HEK293 (cell line): ENCODE measurements at regions not wholly inside any gene's neighbourhood (a gene's known extent, or its start where the extent isn't known, plus 50 kb on each side); places are given as distances from the start of the nearest gene placed in this dataset.

ENCODE experiments used
- CTCF ChIA-PET: fragments of 350-600 bp; formaldehyde crosslinking; extraction: SDS; loops from one replicate; lab custom pipeline; 2021; ENCODE audit warnings: antibody characterized with exemption; lab: Yijun Ruan, JAX
- POLR2A ChIA-PET: fragments of 300-600 bp; formaldehyde crosslinking; extraction: SDS; loops from one replicate; lab custom pipeline; 2020; ENCODE audit warnings: antibody characterized with exemption, inconsistent platforms; lab: Yijun Ruan, JAX
- H3K27ac ChIP-seq: fragments of 200-500 bp; sonication (Bioruptor generic); 2 replicates; pipeline ENCODE4 v1.5.1; 2014; ENCODE audit warnings: low read depth, low read length, control low read depth, inconsistent platforms; ENCODE audit errors: extremely low read depth
- H3K36me3 ChIP-seq, 2 experiments: fragments of 200-500 bp in 1 of 2; sonication (Bioruptor generic) in 1 of 2; 1 replicate in 1 of 2; 2 replicates in 1 of 2; pipeline ENCODE4 v1.5.1; 2014 to 2017; ENCODE audit warnings: inconsistent platforms in 2 of 2, low read length in 2 of 2; ENCODE audit not compliant: control insufficient read depth in 2 of 2, insufficient read depth in 1 of 2
- H3K4me1 ChIP-seq: fragments of 200-500 bp; sonication (Bioruptor generic); 2 replicates; pipeline ENCODE4 v1.5.1; 2014; ENCODE audit warnings: mild to moderate bottlenecking, low read length, inconsistent platforms; ENCODE audit not compliant: control insufficient read depth, insufficient read depth
- H3K4me3 ChIP-seq: 2 replicates; pipeline ENCODE4 v1.5.1; 2011; ENCODE audit warnings: low read depth, mild to moderate bottlenecking, control low read depth, low read length, moderate library complexity
- H3K9me3 ChIP-seq: fragments of 200-500 bp; sonication (Bioruptor generic); 2 replicates; pipeline ENCODE4 v1.5.1; 2014; ENCODE audit warnings: low read depth, low read length, inconsistent platforms; ENCODE audit not compliant: control insufficient read depth, insufficient read depth
- AEBP2 ChIP-seq: fragments of 450-650 bp; formaldehyde crosslinking; IDR thresholded peaks from 2 replicates; pipeline ENCODE4 v1.5.1; 2016; ENCODE audit warnings: missing biosample characterization, missing genetic modification characterization, borderline replicate concordance
- BCL11B ChIP-seq: fragments of 450-650 bp; formaldehyde crosslinking; IDR thresholded peaks from 2 replicates; pipeline ENCODE4 v1.5.1; 2016; ENCODE audit warnings: low read depth, missing biosample characterization, missing genetic modification characterization
- HOXC10 ChIP-seq: sonication (generic); formaldehyde crosslinking; IDR thresholded peaks from 2 replicates; pipeline ENCODE4 v1.8.1; 2023; ENCODE audit warnings: mild to moderate bottlenecking, missing genetic modification reagents
- ZBTB1 ChIP-seq: fragments of 450-650 bp; formaldehyde crosslinking; IDR thresholded peaks from 2 replicates; pipeline ENCODE4 v1.5.1; 2016; ENCODE audit warnings: missing biosample characterization, missing genetic modification characterization
- ZFP3 ChIP-seq: fragments of 450-650 bp; formaldehyde crosslinking; IDR thresholded peaks from 2 replicates; pipeline ENCODE4 v1.5.1; 2016; ENCODE audit warnings: low read depth, missing biosample characterization, missing genetic modification characterization
- ZIC2 ChIP-seq: fragments of 450-650 bp; formaldehyde crosslinking; IDR thresholded peaks from 2 replicates; pipeline ENCODE4 v1.5.1; 2016; ENCODE audit warnings: missing biosample characterization, missing genetic modification characterization
- ZNF114 ChIP-seq: fragments of 450-650 bp; formaldehyde crosslinking; IDR thresholded peaks from 2 replicates; pipeline ENCODE4 v1.5.0; 2017; ENCODE audit warnings: missing biosample characterization, missing genetic modification characterization
- ZNF121 ChIP-seq: fragments of 450-650 bp; formaldehyde crosslinking; IDR thresholded peaks from 2 replicates; pipeline ENCODE4 v1.5.1; 2016; ENCODE audit warnings: missing biosample characterization, missing genetic modification characterization
- ZNF133 ChIP-seq: fragments of 450-650 bp; formaldehyde crosslinking; IDR thresholded peaks from 2 replicates; pipeline ENCODE4 v1.5.1; 2016; ENCODE audit warnings: missing biosample characterization, missing genetic modification characterization
- ZNF140 ChIP-seq: fragments of 450-650 bp; formaldehyde crosslinking; IDR thresholded peaks from 2 replicates; pipeline ENCODE4 v1.5.1; 2016; ENCODE audit warnings: missing biosample characterization, missing genetic modification characterization
- ZNF155 ChIP-seq: fragments of 450-650 bp; formaldehyde crosslinking; IDR thresholded peaks from 2 replicates; pipeline ENCODE4 v1.5.1; 2016; ENCODE audit warnings: missing biosample characterization, missing genetic modification characterization
- ZNF184 ChIP-seq: fragments of 450-650 bp; IDR thresholded peaks from 2 replicates; pipeline ENCODE4 v1.5.1; 2018; ENCODE audit warnings: missing biosample characterization, mild to moderate bottlenecking, missing genetic modification characterization
- ZNF19 ChIP-seq: fragments of 450-650 bp; formaldehyde crosslinking; IDR thresholded peaks from 2 replicates; pipeline ENCODE4; 2016; ENCODE audit warnings: missing biosample characterization, missing genetic modification characterization, low read depth
- ZNF404 ChIP-seq: fragments of 450-650 bp; formaldehyde crosslinking; IDR thresholded peaks from 2 replicates; pipeline ENCODE4 v1.5.1; 2017; ENCODE audit warnings: missing biosample characterization, missing genetic modification characterization
- ZNF416 ChIP-seq: fragments of 450-650 bp; formaldehyde crosslinking; IDR thresholded peaks from 2 replicates; pipeline ENCODE4 v1.5.1; 2016; ENCODE audit warnings: missing biosample characterization, missing genetic modification characterization
- ZNF48 ChIP-seq: fragments of 450-650 bp; formaldehyde crosslinking; IDR thresholded peaks from 2 replicates; pipeline ENCODE4 v1.5.1; 2016; ENCODE audit warnings: missing biosample characterization, missing genetic modification characterization
- ZNF514 ChIP-seq: fragments of 450-650 bp; formaldehyde crosslinking; IDR thresholded peaks from 2 replicates; pipeline ENCODE4 v1.5.1; 2016; ENCODE audit warnings: missing biosample characterization, missing genetic modification characterization
- ZNF529 ChIP-seq: fragments of 450-650 bp; formaldehyde crosslinking; IDR thresholded peaks from 2 replicates; pipeline ENCODE4 v1.5.1; 2017; ENCODE audit warnings: missing genetic modification characterization, missing biosample characterization; ENCODE audit not compliant: insufficient replicate concordance
- ZNF549 ChIP-seq: fragments of 450-650 bp; IDR thresholded peaks from 2 replicates; pipeline ENCODE4 v1.5.1; 2018; ENCODE audit warnings: missing biosample characterization, missing genetic modification characterization, mild to moderate bottlenecking, inconsistent platforms, moderate library complexity
- ZNF670 ChIP-seq: fragments of 450-650 bp; formaldehyde crosslinking; IDR thresholded peaks from 2 replicates; pipeline ENCODE4 v1.5.1; 2016; ENCODE audit warnings: missing biosample characterization, missing genetic modification characterization, low read depth
- ZNF692 ChIP-seq: fragments of 450-650 bp; formaldehyde crosslinking; IDR thresholded peaks from 2 replicates; pipeline ENCODE4 v1.5.1; 2016; ENCODE audit warnings: missing biosample characterization, missing genetic modification characterization
- ZNF701 ChIP-seq: fragments of 450-650 bp; formaldehyde crosslinking; IDR thresholded peaks from 2 replicates; pipeline ENCODE4 v1.5.1; 2016; ENCODE audit warnings: missing biosample characterization, missing genetic modification characterization
- ZNF747 ChIP-seq: fragments of 450-650 bp; formaldehyde crosslinking; IDR thresholded peaks from 2 replicates; pipeline ENCODE4 v1.5.1; 2016; ENCODE audit warnings: missing biosample characterization, missing genetic modification characterization
- ZSCAN18 ChIP-seq: fragments of 450-650 bp; formaldehyde crosslinking; IDR thresholded peaks from 2 replicates; pipeline ENCODE4 v1.5.1; 2016; ENCODE audit warnings: missing biosample characterization, missing genetic modification characterization
- ZSCAN23 ChIP-seq: fragments of 450-650 bp; formaldehyde crosslinking; IDR thresholded peaks from 2 replicates; pipeline ENCODE4 v1.5.1; 2016; ENCODE audit warnings: missing biosample characterization, missing genetic modification characterization
- ZSCAN4 ChIP-seq: fragments of 450-650 bp; formaldehyde crosslinking; IDR thresholded peaks from 2 replicates; pipeline ENCODE4 v1.5.1; 2017; ENCODE audit warnings: missing biosample characterization, missing genetic modification characterization
- ZXDB ChIP-seq: fragments of 450-650 bp; formaldehyde crosslinking; IDR thresholded peaks from 2 replicates; pipeline ENCODE4 v1.5.1; 2016; ENCODE audit warnings: missing biosample characterization, missing genetic modification characterization

GRCh38 chr18:51999351-51999750, 340.6 kb upstream of the DCC start:
- no peak overlapping the region for H3K27ac ChIP-seq
- H3K9me3 ChIP-seq: no peaks in the 10 kb centered on the region
- H3K4me1 ChIP-seq: no peaks in the 10 kb centered on the region
- no peak overlapping the region for H3K4me3 ChIP-seq
- CTCF ChIA-PET: no interaction called here
- H3K36me3 ChIP-seq: no peaks in the 10 kb centered on the region
- no peak for TF ChIP-seq ZXDB (tag by site-specific recombination)
- no peak for TF ChIP-seq ZNF747 (tag by site-specific recombination)
- TF ChIP-seq AEBP2 (tag by site-specific recombination): no peak
- no peak for TF ChIP-seq ZSCAN4 (tag by site-specific recombination)
- TF ChIP-seq ZNF701 (tag by site-specific recombination): no peak
- TF ChIP-seq ZNF692: no peak
- TF ChIP-seq ZNF184 (tag by site-specific recombination): no peak
- no peak for TF ChIP-seq ZSCAN18 (tag by site-specific recombination)
- TF ChIP-seq BCL11B: no peak
- TF ChIP-seq ZBTB1 (tag by site-specific recombination): no peak
- TF ChIP-seq ZNF416 (tag by site-specific recombination): no peak
- TF ChIP-seq ZNF19 (tag by site-specific recombination): no peak
- TF ChIP-seq ZNF133 (tag by site-specific recombination): no peak
- TF ChIP-seq ZNF114 (tag by site-specific recombination): no peak
- no peak for TF ChIP-seq ZNF549
- TF ChIP-seq HOXC10 (CRISPR knock-in tag): no peak
- no peak for TF ChIP-seq ZNF404 (tag by site-specific recombination)
- POLR2A ChIA-PET: no interaction called here

- no peak for TF ChIP-seq ZBTB1 (tag by site-specific recombination)
- no peak for TF ChIP-seq ZFP3 (tag by site-specific recombination)
- no peak for TF ChIP-seq ZNF140
- TF ChIP-seq ZNF514 (tag by site-specific recombination): no peak
- TF ChIP-seq ZNF121: no peak
- no peak for TF ChIP-seq ZIC2 (tag by site-specific recombination)
- no peak for TF ChIP-seq ZNF670 (tag by site-specific recombination)
- no peak for TF ChIP-seq ZNF529 (tag by site-specific recombination)
- no peak for TF ChIP-seq ZSCAN23 (tag by site-specific recombination)
- TF ChIP-seq ZNF155: no peak
- TF ChIP-seq ZNF48: no peak
- Histone ChIP-seq H3K27ac (no peak overlapping the region), H3K4me1 (no peaks in the 10 kb centered on the region), H3K36me3 (no peaks in the 10 kb centered on the region), H3K9me3 (no peaks in the 10 kb centered on the region), H3K4me3 (no peak overlapping the region)
- ChIA-PET CTCF (no interaction called here), POLR2A (no interaction called here)
Observed at GRCh38 chr18:52000435-52000834, 339.6 kb upstream of the DCC start.
